ENCODE measurements at regions not wholly inside any gene's neighbourhood (a gene's known extent, or its start where the extent isn't known, plus 50 kb on each side); places are given as distances from the start of the nearest gene placed in this dataset.

GRCh38 chrX:6299724-6300123 is 71.1 kb upstream of the NLGN4X start (continued):
- no peak for TF ChIP-seq SKIL (IDR thresholded peaks at IDR 0.05; ENCODE audit: low read depth, poor library complexity, severe bottlenecking)

GRCh38 chrX:6293716-6294115 is 65.0 kb upstream of the NLGN4X start:
- no peaks in the 10 kb centered on the region for H3K4me1 ChIP-seq (ENCODE audit: control insufficient read depth, insufficient read depth, low read length)
- no peak overlapping the region for H3K4me3 ChIP-seq
- RAD21 ChIA-PET (ENCODE audit: unreplicated experiment): interaction anchor here (0.6 to 2.3 kb wide), 4 partner anchors 22 to 798 kb away, joined by 3 to 14 read pairs (median 4); no protein-coding TSS in a partner anchor
- in situ Hi-C loops (cut with MboI): no loop called here
- no peaks in the 10 kb centered on the region for H3K9me3 ChIP-seq (replicated peaks; ENCODE audit: control insufficient read depth, insufficient read depth, low read length)
- SMC1A ChIA-PET (ENCODE audit: uncharacterized antibody, unreplicated experiment): interaction anchor here (0.7 to 1.9 kb wide), 4 partner anchors 18 to 313 kb away, joined by 3 to 8 read pairs (median 4); partner anchors contain the start of gene NLGN4X
- FAIRE-seq: no peak
- TF ChIP-seq MEF2A (IDR thresholded peaks at IDR 0.05; ENCODE audit: insufficient read depth, low read depth, low read length): no peak
- TF ChIP-seq NR2C2 (IDR thresholded peaks at IDR 0.05; ENCODE audit: borderline replicate concordance, control insufficient read depth, insufficient read length, low read depth): no peak
- no peak for TF ChIP-seq SREBF2 (IDR thresholded peaks at IDR 0.05; ENCODE audit: low read length)
- TF ChIP-seq SUZ12 (IDR thresholded peaks at IDR 0.05; ENCODE audit: unreplicated experiment): no peak
- no peak for TF ChIP-seq CHD2 (IDR thresholded peaks at IDR 0.05; ENCODE audit: borderline replicate concordance, low read depth, low read length)
- TF ChIP-seq ATF3 (IDR thresholded peaks at IDR 0.05; ENCODE audit: borderline replicate concordance, extremely low read depth, low read depth, low read length): no peak
- no peak for TF ChIP-seq STAT1 (conservative IDR thresholded peaks at IDR 0.05)
- TF ChIP-seq ESRRA (IDR thresholded peaks at IDR 0.05; ENCODE audit: low read length): no peak
- TF ChIP-seq CEBPZ (IDR thresholded peaks at IDR 0.05; ENCODE audit: low read depth, low read length): no peak
- TF ChIP-seq CHD4 (IDR thresholded peaks at IDR 0.05): no peak
- no peak for TF ChIP-seq SREBF1 (IDR thresholded peaks at IDR 0.05; ENCODE audit: low read length)
- no peak for TF ChIP-seq KLF5 (IDR thresholded peaks at IDR 0.05; ENCODE audit: partially characterized antibody)
- TF ChIP-seq MTA3 (IDR thresholded peaks at IDR 0.05; ENCODE audit: borderline replicate concordance, low read length): no peak
- no peak for TF ChIP-seq IRF4 (IDR thresholded peaks at IDR 0.05; ENCODE audit: low read depth, low read length)
- no peak for TF ChIP-seq TCF7 (IDR thresholded peaks at IDR 0.05; ENCODE audit: borderline replicate concordance)
- TF ChIP-seq IKZF2 (IDR thresholded peaks at IDR 0.05): no peak
- no peak overlapping the region for H3K9ac ChIP-seq (ENCODE audit: control insufficient read depth, insufficient read depth, low read length)
- no peaks in the 10 kb centered on the region for H3K36me3 ChIP-seq (ENCODE audit: control insufficient read depth in 2 of 2, insufficient read depth in 2 of 2, low read length in 1 of 2)
- 35% methylated on average over 8 of the region's 8 CpGs for WGBS (ENCODE audit: insufficient coverage, insufficient replicate concordance, low lambda C conversion rate, missing lambda C conversion rate)
- no peaks in the 10 kb centered on the region for H3K79me2 ChIP-seq (ENCODE audit: control insufficient read depth, insufficient read depth, low read length)
- CTCF ChIA-PET: interaction anchor here (0.6 kb wide), 1 partner anchor 281 kb away, joined by 3 read pairs; no protein-coding TSS in a partner anchor
- H3K4me2 ChIP-seq (ENCODE audit: control insufficient read depth, insufficient read depth): no peak overlapping the region
- no TSS peak for BruUV-seq (replicated peaks)
- intact Hi-C loops (cut with micrococcal nuclease; ENCODE audit: unreplicated experiment): no loop called here
- H3K27ac ChIP-seq (ENCODE audit: control insufficient read depth, insufficient read depth): no peak overlapping the region
- DNase-seq (ENCODE audit: low read depth, low spot score): no peak
- H3K27me3 ChIP-seq (replicated peaks in 1 of 2; ENCODE audit: control insufficient read depth in 2 of 2, insufficient read depth in 2 of 2, low read length in 1 of 2): no peaks in the 10 kb centered on the region
- H2AFZ ChIP-seq (ENCODE audit: control insufficient read depth, low read depth, low read length): no peak overlapping the region
- no peak for ATAC-seq
- POLR2A ChIA-PET: interaction anchor here (0.7 to 1.0 kb wide), 2 partner anchors 16 to 25 kb away, joined by 3 read pairs; no protein-coding TSS in a partner anchor
- no peaks in the 10 kb centered on the region; the same call in 1 of the 2 replicates for H4K20me1 ChIP-seq (ENCODE audit: control insufficient read depth, insufficient read depth)

Measured in GM12878 (cell line).